Mesenchymal stem cell (in vitro differentiated cells and primary cell): ENCODE measurements at regions not wholly inside any gene's neighbourhood (a gene's known extent, or its start where the extent isn't known, plus 50 kb on each side); places are given as distances from the start of the nearest gene placed in this dataset.

Source experiments
- DNase-seq: peaks from one replicate; pipeline ENCODE4 v3.0.0-alpha.2; 2013
- H2AFZ ChIP-seq: one replicate; pipeline ENCODE4 v1.6.1; 2013; ENCODE audit warnings: low read depth, mild to moderate bottlenecking, control low read depth, inconsistent platforms, low read length, moderate library complexity
- H2AK5ac ChIP-seq: 2 replicates; pipeline ENCODE4 v1.6.1; 2013; ENCODE audit warnings: low read length, moderate library complexity, mild to moderate bottlenecking, inconsistent platforms; ENCODE audit not compliant: severe bottlenecking
- H2BK120ac ChIP-seq: one replicate; pipeline ENCODE4 v1.6.1; 2013; ENCODE audit warnings: low read depth, mild to moderate bottlenecking, inconsistent platforms, low read length, moderate library complexity
- H2BK12ac ChIP-seq, 2 experiments: one replicate each; pipeline ENCODE4 v1.6.1; 2013; ENCODE audit warnings: inconsistent platforms in 2 of 2, low read length in 2 of 2, mild to moderate bottlenecking in 2 of 2, moderate library complexity in 2 of 2, control low read depth in 1 of 2
- H2BK15ac ChIP-seq: one replicate; pipeline ENCODE4 v1.6.1; 2013; ENCODE audit warnings: mild to moderate bottlenecking, low read depth, inconsistent platforms; ENCODE audit not compliant: poor library complexity, severe bottlenecking
- H2BK5ac ChIP-seq: 2 replicates; pipeline ENCODE4 v1.6.1; 2013; ENCODE audit warnings: low read depth, mild to moderate bottlenecking, low read length, control low read depth, inconsistent platforms; ENCODE audit not compliant: poor library complexity, severe bottlenecking
- H3K14ac ChIP-seq, 2 experiments: one replicate each; pipeline ENCODE4 v1.6.1; 2013; ENCODE audit warnings: inconsistent platforms in 2 of 2, low read length in 2 of 2, control low read depth in 1 of 2, mild to moderate bottlenecking in 1 of 2, moderate library complexity in 1 of 2
- H3K18ac ChIP-seq, 2 experiments: one replicate each; pipeline ENCODE4 v1.6.1; 2013; ENCODE audit warnings: inconsistent platforms in 2 of 2, low read length in 2 of 2, control low read depth in 1 of 2, low read depth in 1 of 2, mild to moderate bottlenecking in 1 of 2
- H3K23ac ChIP-seq, 2 experiments: one replicate each; pipeline ENCODE4 v1.6.1; 2013; ENCODE audit warnings: inconsistent platforms in 2 of 2, low read length in 2 of 2, mild to moderate bottlenecking in 2 of 2, moderate library complexity in 2 of 2, control low read depth in 1 of 2
- H3K27ac ChIP-seq: 2 replicates; pipeline ENCODE4 v1.5.1; 2013; ENCODE audit warnings: mild to moderate bottlenecking, moderate library complexity, low read length, control low read depth, inconsistent platforms; ENCODE audit not compliant: poor library complexity, severe bottlenecking
- H3K27me3 ChIP-seq, 2 experiments: 2 replicates each; pipeline versions ENCODE4 v1.6.1 to v1.7.0; 2013; ENCODE audit warnings: low read length in 2 of 2, mild to moderate bottlenecking in 2 of 2, moderate library complexity in 2 of 2, control low read depth in 1 of 2, inconsistent platforms in 1 of 2; ENCODE audit not compliant: control insufficient read depth in 1 of 2, insufficient read depth in 1 of 2
- H3K36me3 ChIP-seq, 2 experiments: 2 replicates each; pipeline versions ENCODE4 v1.6.1 to v1.7.0; 2013; ENCODE audit warnings: low read length in 2 of 2, control low read depth in 1 of 2, inconsistent platforms in 1 of 2, low read depth in 1 of 2, mild to moderate bottlenecking in 1 of 2; ENCODE audit not compliant: insufficient read depth in 2 of 2, control insufficient read depth in 1 of 2
- H3K4ac ChIP-seq, 2 experiments: one replicate each; pipeline ENCODE4 v1.6.1; 2013; ENCODE audit warnings: inconsistent platforms in 2 of 2, low read length in 2 of 2, mild to moderate bottlenecking in 2 of 2, moderate library complexity in 2 of 2, control low read depth in 1 of 2, low read depth in 1 of 2
- H3K4me1 ChIP-seq: 2 replicates; pipeline ENCODE4 v1.6.1; 2013; ENCODE audit warnings: low read depth, low read length, control low read depth; ENCODE audit not compliant: control insufficient read depth, insufficient read depth
- H3K4me2 ChIP-seq: 2 replicates; pipeline ENCODE4 v1.6.1; 2013; ENCODE audit warnings: low read length, mild to moderate bottlenecking, inconsistent platforms; ENCODE audit not compliant: poor library complexity, severe bottlenecking
- H3K4me3 ChIP-seq, 2 experiments: 2 replicates each; pipeline versions ENCODE4 v1.5.1 to v1.7.0; 2013; ENCODE audit warnings: low read length in 2 of 2, mild to moderate bottlenecking in 2 of 2, control low read depth in 1 of 2, low read depth in 1 of 2; ENCODE audit not compliant: insufficient read depth in 1 of 2
- H3K79me1 ChIP-seq: replicated peaks from 2 replicates; pipeline ENCODE4 v1.6.1; 2013; ENCODE audit warnings: mild to moderate bottlenecking, control low read depth, low read length, inconsistent platforms; ENCODE audit not compliant: poor library complexity, severe bottlenecking
- H3K9ac ChIP-seq: 2 replicates; pipeline ENCODE4 v1.7.0; 2013; ENCODE audit warnings: mild to moderate bottlenecking, low read length, moderate library complexity
- H3K9me3 ChIP-seq: 2 replicates; pipeline ENCODE4 v1.7.0; 2013; ENCODE audit warnings: mild to moderate bottlenecking, low read length; ENCODE audit not compliant: control insufficient read depth
- H4K8ac ChIP-seq: one replicate; pipeline ENCODE4 v1.6.1; 2013; ENCODE audit warnings: inconsistent platforms, mild to moderate bottlenecking, low read length, moderate library complexity
- H4K91ac ChIP-seq: one replicate; pipeline ENCODE4 v1.6.1; 2013; ENCODE audit warnings: mild to moderate bottlenecking, low read length, inconsistent platforms
- WGBS: methylation state at CpG from one replicate; pipeline ENCODE4 v1.1.7; 2013; ENCODE audit warnings: mixed read lengths; 5-methylcytosine and 5-hydroxymethylcytosine counted together

GRCh38 chr14:27243365-27243764 lies 645.5 kb upstream of the NOVA1 start:
- H3K79me1 ChIP-seq, result no peaks in the 10 kb centered on the region
- 90% methylated on average over 1 of the region's 2 CpGs for WGBS
- no peak overlapping the region for H2BK12ac ChIP-seq
- no peak overlapping the region for H3K9ac ChIP-seq
- no peak overlapping the region for H2AFZ ChIP-seq
- H3K18ac ChIP-seq, result no peak overlapping the region
- no peak overlapping the region for H2BK120ac ChIP-seq
- no peak overlapping the region for H3K4me3 ChIP-seq
- H2BK15ac ChIP-seq, result no peak overlapping the region
- no peak overlapping the region for H4K8ac ChIP-seq
- H3K14ac ChIP-seq, result no peak overlapping the region
- H3K4ac ChIP-seq, result no peak overlapping the region
- no peaks in the 10 kb centered on the region for H3K27me3 ChIP-seq
- no peak overlapping the region for H2BK5ac ChIP-seq
- H3K4me2 ChIP-seq, result no peak overlapping the region
- no peaks in the 10 kb centered on the region for H3K36me3 ChIP-seq
- no peak overlapping the region for H3K23ac ChIP-seq
- no peaks in the 10 kb centered on the region for H3K4me1 ChIP-seq
- no peak overlapping the region for H2AK5ac ChIP-seq
- no peak for DNase-seq
- no peaks in the 10 kb centered on the region for H3K9me3 ChIP-seq
- H3K27ac ChIP-seq, result no peak overlapping the region
- no peak overlapping the region for H4K91ac ChIP-seq

DNA sequence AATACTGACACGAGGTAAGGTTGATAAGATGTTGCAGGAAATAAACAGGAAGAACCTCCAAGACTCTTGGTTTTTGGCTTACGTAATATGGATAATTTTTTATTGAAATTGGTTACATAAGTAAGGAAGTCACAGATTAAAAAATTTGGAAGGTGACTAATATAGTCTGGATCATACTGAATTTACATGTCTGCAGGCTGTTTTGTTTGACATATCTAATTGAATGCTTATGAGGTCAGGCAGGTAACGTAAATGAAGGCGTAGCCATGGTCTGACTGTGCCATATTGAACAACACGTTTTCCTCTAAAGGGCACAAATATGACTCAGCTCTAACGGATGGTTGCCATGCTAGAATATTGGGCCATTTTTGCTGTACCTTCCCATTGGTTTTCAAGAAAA lies 648.1 kb upstream of the NOVA1 start:
- Histone ChIP-seq H3K4ac (no peak overlapping the region), H2BK15ac (no peak overlapping the region), H3K9ac (no peak overlapping the region), H3K79me1 (no peaks in the 10 kb centered on the region), H2BK12ac (no peak overlapping the region), H3K4me3 (no peak overlapping the region), H4K8ac (no peak overlapping the region), H3K4me2 (no peak overlapping the region), H3K36me3 (no peaks in the 10 kb centered on the region), H3K23ac (no peak overlapping the region), H2AK5ac (no peak overlapping the region), H2BK120ac (no peak overlapping the region), H2BK5ac (no peak overlapping the region), H4K91ac (no peak overlapping the region), H2AFZ (no peak overlapping the region), H3K14ac (no peak overlapping the region), H3K18ac (no peak overlapping the region), H3K27ac (no peak overlapping the region), H3K4me1 (no peaks in the 10 kb centered on the region), H3K27me3 (no peaks in the 10 kb centered on the region), H3K9me3 (no peaks in the 10 kb centered on the region)
- WGBS, result 80% methylated on average over 5 of the region's 6 CpGs
- DNase-seq, result no peak

DNA sequence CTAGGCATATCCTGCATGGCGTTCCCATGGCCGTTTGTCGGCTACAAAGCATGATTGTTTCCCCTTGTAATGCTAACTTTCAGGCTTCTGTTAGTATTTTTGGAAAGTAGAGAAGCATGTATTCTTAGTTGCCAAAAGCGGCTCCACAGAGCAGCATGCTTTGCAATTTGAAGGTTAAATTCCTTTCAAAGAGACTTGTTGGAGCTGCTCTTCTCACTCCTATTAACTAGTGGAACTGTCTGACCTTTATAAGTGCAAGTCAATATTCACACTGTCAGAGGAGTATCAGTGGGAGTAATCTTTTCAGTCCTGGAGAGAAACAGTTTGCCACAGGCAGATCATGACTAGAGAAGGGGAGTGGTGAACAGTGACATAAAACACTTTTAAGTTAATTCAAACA lies 656.1 kb upstream of the NOVA1 start:
- Histone ChIP-seq H2AK5ac (no peak overlapping the region), H3K4me2 (no peak overlapping the region)

DNA sequence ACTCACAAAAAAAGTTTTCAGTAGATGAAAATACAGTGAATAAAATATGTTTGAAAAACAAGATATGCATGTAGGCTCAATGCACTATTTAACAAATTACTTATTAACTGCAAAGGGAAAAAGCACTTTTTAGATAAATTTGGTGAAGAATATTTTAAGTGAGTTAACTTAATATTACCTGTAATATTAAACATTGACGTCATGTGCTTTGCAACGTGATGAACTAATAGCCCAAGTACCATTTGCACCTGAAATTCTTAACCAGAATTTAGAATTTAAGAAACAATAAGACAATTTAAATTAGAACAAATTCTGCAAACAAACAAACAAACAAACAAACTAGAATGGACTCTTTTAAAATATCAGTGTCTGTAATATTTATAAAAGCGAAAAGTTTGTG lies 659.0 kb upstream of the NOVA1 start:
- DNase-seq, result no peak
- Histone ChIP-seq H2BK15ac (no peak overlapping the region), H3K27ac (no peak overlapping the region), H3K4me3 (no peak overlapping the region), H3K4me1 (no peaks in the 10 kb centered on the region), H2BK120ac (no peak overlapping the region), H3K27me3 (no peaks in the 10 kb centered on the region), H3K23ac (no peak overlapping the region), H3K4me2 (no peak overlapping the region), H4K8ac (no peak overlapping the region), H2BK5ac (no peak overlapping the region), H3K79me1 (no peaks in the 10 kb centered on the region), H3K18ac (no peak overlapping the region), H2BK12ac (no peak overlapping the region), H2AFZ (no peak overlapping the region), H3K14ac (no peak overlapping the region), H3K4ac (no peak overlapping the region), H4K91ac (no peak overlapping the region), H2AK5ac (no peak overlapping the region), H3K36me3 (no peaks in the 10 kb centered on the region), H3K9ac (no peak overlapping the region), H3K9me3 (peaks cover 8% of the 10 kb centered on the region)
- 80% methylated on average over 1 of the region's 3 CpGs for WGBS

More for the DNA sequence above, 656.1 kb upstream of the NOVA1 start:
- WGBS, result 63% methylated on average over 4 of the region's 4 CpGs
- Histone ChIP-seq H3K4me3 (no peak overlapping the region), H2BK5ac (no peak overlapping the region), H3K9me3 (no peaks in the 10 kb centered on the region), H3K27me3 (no peaks in the 10 kb centered on the region), H4K91ac (no peak overlapping the region), H2BK120ac (no peak overlapping the region), H3K4me1 (no peaks in the 10 kb centered on the region), H3K14ac (no peak overlapping the region), H3K36me3 (no peaks in the 10 kb centered on the region), H4K8ac (no peak overlapping the region), H3K23ac (no peak overlapping the region), H3K4ac (no peak overlapping the region), H3K9ac (no peak overlapping the region), H2BK12ac (no peak overlapping the region), H2AFZ (no peak overlapping the region), H3K18ac (no peak overlapping the region), H3K27ac (no peak overlapping the region), H3K79me1 (no peaks in the 10 kb centered on the region), H2BK15ac (no peak overlapping the region)
- no peak for DNase-seq
